Heart left ventricle (tissue), 16 donors: ENCODE measurements at regions not wholly inside any gene's neighbourhood (a gene's known extent, or its start where the extent isn't known, plus 50 kb on each side); places are given as distances from the start of the nearest gene placed in this dataset.

Experiments
- ATAC-seq, 4 donors: fragments of 200-7000 bp; cut with Tn5 transposase; one replicate each; pipeline ENCODE4 v1.9.1; 2020 to 2022; ENCODE audit warnings: moderate library complexity in 4 of 4, mild to moderate bottlenecking in 3 of 4, moderate number of reproducible peaks in 1 of 4
- DNase-seq, 5 donors: peaks; one replicate each; pipeline ENCODE4 v3.0.0-alpha.2; 2020
- H3K27ac ChIP-seq, 12 donors: fragments of 200-600 bp; sonication (generic) in 4 of 12; one replicate each; pipeline versions ENCODE4 v1.5.0 to v1.8.0; 2016 to 2022; ENCODE audit warnings: mild to moderate bottlenecking in 2 of 12
- H3K27me3 ChIP-seq, 9 donors: fragments of 200-600 bp; sonication (generic) in 2 of 9; one replicate each; pipeline versions ENCODE4 v1.5.1 to v1.8.0; 2016 to 2022; ENCODE audit warnings: mild to moderate bottlenecking in 3 of 9
- H3K36me3 ChIP-seq, 9 donors: fragments of 200-600 bp; sonication (generic) in 2 of 9; one replicate each; pipeline versions ENCODE4 v1.5.0 to v1.8.0; 2018 to 2022; ENCODE audit warnings: mild to moderate bottlenecking in 2 of 9
- H3K4me1 ChIP-seq, 12 donors: fragments of 200-600 bp; sonication (generic) in 4 of 12; one replicate each; pipeline versions ENCODE4 v1.5.0 to v1.8.0; 2016 to 2022; ENCODE audit warnings: mild to moderate bottlenecking in 3 of 12
- H3K4me3 ChIP-seq, 12 donors: fragments of 200-600 bp; sonication (generic) in 4 of 12; one replicate each; pipeline versions ENCODE4 v1.5.0 to v1.8.0; 2017 to 2022; ENCODE audit warnings: mild to moderate bottlenecking in 9 of 12, moderate library complexity in 4 of 12
- H3K9me3 ChIP-seq, 12 donors: fragments of 200-600 bp; sonication (generic) in 4 of 12; one replicate each; pipeline versions ENCODE4 v1.5.0 to v1.8.0; 2016 to 2022; ENCODE audit warnings: mild to moderate bottlenecking in 1 of 12
- CTCF ChIP-seq, 12 donors: fragments of 200-600 bp; sonication (generic) in 4 of 12; IDR thresholded peaks; one replicate each; pipeline versions ENCODE4 v1.5.0 to v1.8.0; 2018 to 2022; ENCODE audit warnings: antibody characterized with exemption in 12 of 12, mild to moderate bottlenecking in 5 of 12
- POLR2A ChIP-seq, 2 donors: fragments of 450-650 bp; IDR thresholded peaks; one replicate each; pipeline ENCODE4 v1.6.1; 2017; ENCODE audit warnings: antibody characterized with exemption in 2 of 2, mild to moderate bottlenecking in 2 of 2, moderate library complexity in 2 of 2
- WGBS, 4 donors: extraction: QIAGEN DNeasy Blood & Tissue Kit in 2 of 4; methylation state at CpG; one replicate each; pipeline versions ENCODE4 v1.1.5 to v1.1.7; 2013 to 2018; 5-methylcytosine and 5-hydroxymethylcytosine counted together
- intact Hi-C, 10 donors: fragments of 100-400 bp; cut with DNase I; formaldehyde crosslinking; loops; one replicate each; pipeline versions ENCODE4 v1.11.1 to v1.14.2; 2022
- donor health status: ischemic (EF 13 %, LVEDD 7.1; RV severe dilation, severe dysfunction).
- donor health status: healthy with polysubstance abuse.
- donor health status: DM: no; HTN: yes; CAD: no.
- donor health status: DM: no; HTN: no; CAD: no.
- donor health status: ischemic (EF 25% LVEDD 6.9; RV normal size, moderate dysfunction).
- donor health status: ischemic (EF 25% LVEDD 5.7; RV mildly dilated, moderate dysfunction).
- donor health status: healthy.
- donor health status: DM: yes; HTN: yes; CAD: no.
- donor health status: ischemic (EF 35%, LVEDD 5.7; RV mildly dilated, moderate dysfunction).
- donor health status: nonischemic (EF 11% LVEDD 7.7; RV severe dilation, severe dysfunction).
- donor health status: DM: yes; HTN: yes; CAD: no.
- donor health status: PGD.
- donor health status: ischemic (EF 29% LVEDD 5.4; RV normal size, mild dysfunction).
- donor health status: nonischemic (EF 23%, LVEDD 6.1; RV moderate dilation, normal function).

- intact Hi-C loops: no loop called here
- Histone ChIP-seq H3K4me3 (no peak overlapping the region), H3K36me3 (no peaks in the 10 kb centered on the region), H3K27ac (no peak overlapping the region), H3K4me1 (no peaks in the 10 kb centered on the region), H3K27me3 (no peaks in the 10 kb centered on the region), H3K9me3 (no peaks in the 10 kb centered on the region)
- TF ChIP-seq CTCF (IDR thresholded peaks at IDR 0.05) (no peak), POLR2A (IDR thresholded peaks at IDR 0.05) (no peak)
- ATAC-seq (peak in 3 of 4 donors; percentile 13 to 61 (median 36)), DNase-seq (no peak)
- 59 to 69% (median 66%) methylated on average over 10 of the region's 10 CpGs for WGBS, 4 donors
Observed at GRCh38 chr4:24007860-24008261, 118.0 kb upstream of the PPARGC1A start.

- H3K27me3 ChIP-seq: peaks cover 0 to under 1% (median 0%) of the 10 kb centered on the region in 9 donors
- no peaks in the 10 kb centered on the region for H3K36me3 ChIP-seq
- ATAC-seq (no peak), DNase-seq (no peak)
- no peaks in the 10 kb centered on the region for H3K4me1 ChIP-seq
- H3K4me3 ChIP-seq: no peak overlapping the region
- TF ChIP-seq POLR2A (IDR thresholded peaks at IDR 0.05) (no peak), CTCF (IDR thresholded peaks at IDR 0.05) (no peak)
- H3K9me3 ChIP-seq: no peaks in the 10 kb centered on the region
- 86 to 100% (median 92%) methylated on average over 1 of the region's 1 CpG for WGBS, 4 donors
- no peak overlapping the region for H3K27ac ChIP-seq
- intact Hi-C loops: no loop called here
Observed at GRCh38 chr4:24006269-24006668, 116.4 kb upstream of the PPARGC1A start.

GRCh38 chr4:24003926-24004325 is 114.1 kb upstream of the PPARGC1A start:
- no peak for TF ChIP-seq POLR2A (IDR thresholded peaks at IDR 0.05)
- no peak for TF ChIP-seq CTCF (IDR thresholded peaks at IDR 0.05)
- Histone ChIP-seq H3K4me1 (no peaks in the 10 kb centered on the region), H3K27ac (no peak overlapping the region), H3K36me3 (no peaks in the 10 kb centered on the region), H3K4me3 (no peak overlapping the region), H3K9me3 (no peaks in the 10 kb centered on the region), H3K27me3 (peaks cover 0 to 6% (median 0%) of the 10 kb centered on the region in 9 donors)
- ATAC-seq (no peak), DNase-seq (no peak)
- intact Hi-C loops: no loop called here
- 66 to 87% (median 74%) methylated on average over 4 of the region's 4 CpGs for WGBS, 4 donors

- intact Hi-C loops: no loop called here
- no peak overlapping the region for H3K27ac ChIP-seq
- DNase-seq (no peak), ATAC-seq (no peak)
- no peaks in the 10 kb centered on the region for H3K36me3 ChIP-seq
- H3K4me1 ChIP-seq: no peaks in the 10 kb centered on the region
- 51 to 75% (median 62%) methylated on average over 3 of the region's 3 CpGs for WGBS, 4 donors
- peaks cover 0 to 6% (median 0%) of the 10 kb centered on the region in 9 donors for H3K27me3 ChIP-seq
- no peaks in the 10 kb centered on the region for H3K9me3 ChIP-seq
- TF ChIP-seq POLR2A (IDR thresholded peaks at IDR 0.05): no peak
- TF ChIP-seq CTCF (IDR thresholded peaks at IDR 0.05): no peak
- no peak overlapping the region for H3K4me3 ChIP-seq
Observed at GRCh38 chr4:24003496-24003895, 113.6 kb upstream of the PPARGC1A start.
